K562 (cell line): ENCODE measurements at regions not wholly inside any gene's neighbourhood (a gene's known extent, or its start where the extent isn't known, plus 50 kb on each side); places are given as distances from the start of the nearest gene placed in this dataset.

Source experiments
- MED1 ChIP-seq: sonication (generic); formaldehyde crosslinking; IDR thresholded peaks from 2 replicates; pipeline ENCODE4 v1.8.1; 2023; ENCODE audit warnings: missing genetic modification reagents, borderline replicate concordance
- PHF8 ChIP-seq: fragments of 200-600 bp; sonication (generic); IDR thresholded peaks from 2 replicates; pipeline ENCODE4 v1.6.1; 2012; ENCODE audit warnings: mixed run types, mild to moderate bottlenecking, inconsistent platforms, low read length, moderate library complexity, borderline replicate concordance
- RAD21 ChIP-seq, 2 experiments: fragments of 250-450 bp in 1 of 2; fragments of 450-650 bp in 1 of 2; sonication (Bioruptor Pico) in 1 of 2; formaldehyde crosslinking in 1 of 2; IDR thresholded peaks in 1 of 2; conservative IDR thresholded peaks in 1 of 2; 2 replicates each; pipeline versions ENCODE4 v1.4.0 to v1.8.0; 2020 to 2022; ENCODE audit warnings: mild to moderate bottlenecking in 2 of 2, moderate library complexity in 1 of 2
- SRSF9 ChIP-seq: fragments of 200-400 bp; formaldehyde crosslinking; IDR thresholded peaks from 2 replicates; pipeline ENCODE4 v1.6.1; 2017; ENCODE audit warnings: low read depth, low read length, borderline replicate concordance
- TAF1 ChIP-seq: IDR thresholded peaks from 2 replicates; pipeline ENCODE4 v1.6.1; 2011; ENCODE audit warnings: mild to moderate bottlenecking, low read length, moderate library complexity; ENCODE audit not compliant: insufficient read depth, control insufficient read depth, severe bottlenecking; ENCODE audit errors: extremely low read depth

- no peak for TF ChIP-seq TAF1
- no peak for TF ChIP-seq SRSF9
- no peak for TF ChIP-seq RAD21 (CRISPR knock-in tag; conservative IDR thresholded peaks at IDR 0.05 in 1 of 2, IDR thresholded peaks at IDR 0.05 in 1 of 2)
- no peak for TF ChIP-seq MED1 (CRISPR knock-in tag)
- TF ChIP-seq PHF8: no peak
These were observed 400.1 kb downstream of the LNPK start for GRCh38 chr2:175601969-175602368.
